ENCODE measurements at regions not wholly inside any gene's neighbourhood (a gene's known extent, or its start where the extent isn't known, plus 50 kb on each side); places are given as distances from the start of the nearest gene placed in this dataset.
"Not testable (repeated sequence)": the region's sequence is repeated elsewhere in the genome, so short reads cannot be mapped to it uniquely, and the experiment has no call there.

DNA sequence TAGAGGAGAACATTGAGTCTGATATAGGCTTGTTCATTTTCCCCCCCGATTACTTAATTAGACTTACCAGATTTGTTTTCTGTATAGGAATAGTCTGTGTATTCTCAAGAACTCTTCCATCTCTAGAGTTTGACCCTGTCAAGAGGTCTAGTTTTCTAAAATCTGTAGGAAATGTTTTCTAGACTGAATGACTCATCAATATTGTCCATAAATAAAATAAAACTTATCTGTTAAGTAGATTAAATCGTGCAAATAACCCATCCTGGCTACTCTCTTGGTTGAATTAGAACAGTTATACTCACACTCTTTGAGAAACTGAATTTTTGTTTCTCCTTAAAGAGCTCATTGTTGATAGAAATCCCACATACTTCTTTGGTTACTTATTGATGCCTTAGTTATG, 299.2 kb upstream of the CWC22 start:
- DNase-seq (ENCODE audit: low spot score) = no peak

DNA sequence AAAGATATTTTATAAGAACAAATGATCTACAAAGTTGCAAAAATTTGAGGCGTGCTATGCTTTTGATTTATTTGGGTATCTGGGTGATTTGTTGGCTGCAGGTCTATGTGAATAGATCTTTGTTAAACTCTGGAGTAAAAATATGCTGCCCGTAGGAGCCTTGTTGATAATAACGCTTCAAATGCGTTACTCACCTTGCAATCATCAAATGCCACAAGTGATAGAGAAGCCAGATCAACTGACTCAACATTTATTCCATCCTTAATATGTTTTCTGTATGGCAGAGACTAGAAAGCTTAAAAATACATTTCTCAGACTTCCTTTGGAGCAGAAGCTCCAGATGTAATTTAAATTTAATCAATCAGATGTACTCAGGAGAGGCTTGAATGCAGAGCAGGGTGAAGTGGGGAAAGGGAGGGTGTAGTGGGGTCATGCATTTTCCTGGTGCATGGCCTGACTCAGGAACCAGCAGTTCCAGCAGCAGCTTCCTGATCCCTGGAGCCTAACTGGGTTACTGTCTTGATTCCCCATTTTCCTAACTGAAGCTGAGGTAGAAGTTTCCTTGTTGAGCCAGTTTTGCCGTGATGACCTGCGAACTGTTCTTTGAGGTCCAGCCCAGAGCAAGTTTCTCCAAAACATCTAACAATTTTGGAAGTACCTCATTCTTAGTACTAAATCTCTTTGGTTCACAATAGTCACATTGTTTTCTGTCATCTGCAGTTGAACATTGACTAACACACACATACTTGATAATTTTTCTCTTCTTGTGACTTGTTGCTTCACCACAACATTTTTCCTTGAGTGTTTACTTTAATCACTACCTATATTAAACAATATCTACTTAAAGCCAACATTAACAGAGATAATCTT, 284.7 kb upstream of the CWC22 start:
- peak; percentile 25 for DNase-seq (ENCODE audit: low spot score)

DNA sequence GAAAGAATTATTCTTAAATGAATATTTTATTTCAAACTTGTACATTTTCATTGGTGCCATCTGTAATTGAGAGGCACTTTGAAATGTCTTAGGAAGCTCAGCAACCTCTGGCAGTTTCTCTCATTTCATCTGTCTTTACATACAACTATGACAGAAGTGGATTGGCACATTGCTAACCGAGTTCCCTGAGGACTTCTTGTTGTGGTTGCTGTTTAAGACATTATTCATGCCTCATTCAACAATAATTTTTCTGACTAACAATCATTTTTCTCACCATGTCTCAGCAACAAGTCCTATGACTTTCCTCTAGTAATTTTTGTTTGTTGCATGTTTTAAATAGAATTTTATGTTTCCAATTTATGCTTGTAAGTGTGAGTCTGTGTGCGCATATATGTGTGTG, 284.0 kb upstream of the CWC22 start:
- no peak for DNase-seq (ENCODE audit: low spot score)

DNA sequence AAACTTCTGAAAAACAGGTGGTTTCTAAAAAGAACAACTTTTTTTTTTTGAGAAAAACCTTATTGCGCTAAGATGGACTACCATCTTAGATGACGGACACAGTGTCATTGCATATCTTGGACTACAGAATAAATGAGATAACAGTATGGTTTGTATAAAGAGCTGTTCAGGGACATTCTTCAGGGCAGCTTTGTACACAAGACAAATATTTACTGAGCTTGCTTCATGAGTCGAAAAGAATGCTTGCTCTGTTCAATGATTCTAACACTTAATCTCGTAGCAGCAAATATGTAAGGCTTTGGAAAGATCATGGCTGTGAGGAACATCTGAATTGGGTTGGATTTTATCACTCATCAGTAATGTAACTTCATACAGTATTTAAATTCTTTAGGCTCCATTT, 282.5 kb upstream of the CWC22 start:
- DNase-seq (ENCODE audit: low spot score) = peak; percentile 16

DNA sequence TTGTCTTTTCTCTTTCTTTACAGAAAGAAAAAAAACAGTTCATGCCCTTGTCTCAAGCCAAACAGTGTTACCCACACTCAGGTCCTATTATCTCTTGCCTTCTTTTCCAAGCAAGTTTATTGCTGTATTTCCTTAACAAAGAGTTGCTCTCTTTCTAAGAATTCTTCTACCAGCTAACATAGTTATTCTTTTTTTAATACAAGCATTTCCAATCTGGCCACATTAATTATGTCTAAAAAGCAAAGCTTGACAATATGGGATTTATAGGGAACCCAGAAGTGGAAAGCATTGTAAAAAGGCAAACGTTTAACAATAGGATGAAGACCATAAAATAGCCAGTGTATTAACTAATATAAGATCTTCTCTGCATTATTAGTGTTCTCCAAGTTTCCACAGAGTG, 272.5 kb upstream of the CWC22 start:
- DNase-seq (ENCODE audit: low spot score) = no peak

DNA sequence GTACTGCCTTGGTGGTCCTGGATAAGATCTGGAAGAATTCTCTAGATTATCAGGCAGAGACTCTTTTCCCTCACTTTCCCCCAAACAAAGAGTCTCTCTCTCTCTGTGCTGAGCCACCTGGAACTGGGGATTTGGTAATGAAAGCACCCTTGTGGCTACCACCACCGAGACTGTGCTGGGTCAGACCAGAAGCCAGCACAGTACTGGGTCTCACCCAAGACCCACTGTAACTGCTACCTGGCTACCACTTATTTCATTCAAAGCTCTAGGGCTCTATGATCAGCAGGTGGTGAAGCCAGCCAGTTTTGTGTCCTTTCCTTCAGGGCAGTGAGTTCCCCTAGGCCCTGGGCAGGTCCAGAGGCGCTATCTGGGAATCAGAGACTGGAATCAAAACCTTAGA, 269.6 kb upstream of the CWC22 start:
- DNase-seq (ENCODE audit: low spot score) = no peak

DNA sequence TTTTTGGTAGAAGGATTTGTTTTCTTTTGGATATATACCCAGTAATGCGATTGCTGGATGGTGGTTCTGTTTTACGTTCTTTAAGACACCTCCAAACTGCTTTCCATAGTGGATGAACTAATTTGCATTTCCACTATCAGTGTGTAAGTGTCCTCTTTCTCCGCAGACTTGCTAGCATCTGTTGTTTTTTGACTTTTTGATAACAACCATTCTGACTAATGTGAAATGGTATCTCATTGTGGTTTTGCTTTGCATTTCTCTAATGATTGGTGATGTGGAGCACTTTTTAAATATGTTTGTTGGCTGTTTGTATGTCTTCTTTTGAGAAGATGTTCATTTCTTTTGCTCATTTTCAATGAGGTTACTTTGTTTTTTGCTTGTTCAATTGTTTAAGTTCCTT, 260.9 kb upstream of the CWC22 start:
- DNase-seq (ENCODE audit: low spot score) = no peak

DNA sequence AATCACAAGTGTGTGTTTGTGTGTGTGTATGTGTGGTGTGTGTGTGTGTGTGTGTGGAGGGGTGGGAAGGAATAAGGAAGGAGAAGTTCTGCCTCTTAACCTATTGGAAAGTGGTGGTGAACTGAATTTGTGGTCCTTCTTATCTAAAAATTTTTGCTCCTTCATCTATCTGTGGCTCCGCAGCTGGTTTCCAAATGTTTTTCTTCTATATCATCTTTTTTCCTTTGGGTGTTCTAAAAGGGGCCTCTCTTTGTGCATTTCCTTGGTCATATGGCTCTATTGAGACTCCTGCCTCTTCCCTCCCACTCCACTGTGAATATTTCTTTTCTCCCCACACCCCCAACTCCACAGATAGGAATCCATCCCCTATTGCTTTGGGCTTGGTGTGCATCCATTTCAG, 254.9 kb upstream of the CWC22 start:
- DNase-seq (ENCODE audit: low spot score) = no peak

DNA sequence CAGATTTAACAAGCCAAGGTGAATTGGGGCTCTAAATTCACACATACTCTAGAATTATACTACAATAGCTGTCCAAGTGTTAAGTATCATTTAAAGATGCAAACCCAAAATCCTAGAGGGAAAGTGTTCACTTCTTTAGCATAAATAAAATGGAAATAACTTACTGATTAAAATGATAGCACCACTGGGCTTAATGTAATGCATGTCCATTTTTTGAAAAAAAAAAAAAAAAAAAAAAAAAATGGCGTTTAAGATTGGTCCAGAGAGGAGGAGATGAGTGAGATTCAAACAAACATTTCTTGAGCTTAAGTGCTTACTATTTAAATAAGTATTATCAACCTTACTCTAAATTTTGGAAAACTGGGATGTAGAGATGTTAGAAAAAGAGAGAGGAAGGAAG, 251.5 kb upstream of the CWC22 start:
- DNase-seq (ENCODE audit: low spot score) = no peak

DNA sequence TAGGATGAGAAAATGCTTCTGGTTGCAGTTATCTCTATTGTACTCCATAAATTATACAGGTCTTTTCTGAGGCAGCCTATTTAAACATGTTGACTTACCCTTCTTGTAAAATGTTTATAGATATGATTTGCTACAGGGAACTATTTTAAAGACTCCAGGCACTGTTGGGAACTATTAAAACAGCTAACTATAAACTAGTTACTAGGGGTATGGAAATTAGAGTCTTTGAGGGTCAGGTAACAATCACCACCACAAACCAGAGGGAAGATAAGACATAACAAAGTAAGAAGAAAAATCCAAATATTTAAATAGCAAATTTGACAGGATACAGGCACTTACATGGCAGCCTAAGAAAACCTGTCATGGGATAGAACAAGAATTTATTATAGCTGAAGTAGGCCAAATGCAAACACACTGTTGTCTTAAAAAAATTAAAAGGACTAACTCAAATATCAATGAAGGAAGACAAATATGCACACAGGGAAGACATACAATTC, 251.0 kb upstream of the CWC22 start:
- DNase-seq (ENCODE audit: low spot score) = peak; percentile 36

DNA sequence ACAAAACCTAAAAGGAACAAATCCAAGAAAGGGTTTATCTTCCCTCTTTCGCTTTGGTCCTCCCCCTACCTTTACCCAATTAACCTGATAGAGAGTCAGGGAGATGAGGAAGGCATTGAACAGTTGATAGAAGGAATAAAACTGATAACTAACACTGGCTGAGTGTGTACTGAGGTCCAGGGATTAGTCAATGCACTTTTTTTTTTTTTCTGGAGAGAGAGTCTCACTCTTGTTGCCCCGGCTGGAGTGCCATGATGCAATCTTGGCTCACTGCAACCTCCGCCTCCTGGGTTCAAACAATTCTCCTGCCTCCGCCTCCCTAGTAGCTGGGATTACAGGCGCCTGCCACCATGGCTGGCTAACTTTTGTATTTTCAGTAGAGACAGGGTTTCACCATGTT, 250.2 kb upstream of the CWC22 start:
- DNase-seq (ENCODE audit: low spot score) = no peak

DNA sequence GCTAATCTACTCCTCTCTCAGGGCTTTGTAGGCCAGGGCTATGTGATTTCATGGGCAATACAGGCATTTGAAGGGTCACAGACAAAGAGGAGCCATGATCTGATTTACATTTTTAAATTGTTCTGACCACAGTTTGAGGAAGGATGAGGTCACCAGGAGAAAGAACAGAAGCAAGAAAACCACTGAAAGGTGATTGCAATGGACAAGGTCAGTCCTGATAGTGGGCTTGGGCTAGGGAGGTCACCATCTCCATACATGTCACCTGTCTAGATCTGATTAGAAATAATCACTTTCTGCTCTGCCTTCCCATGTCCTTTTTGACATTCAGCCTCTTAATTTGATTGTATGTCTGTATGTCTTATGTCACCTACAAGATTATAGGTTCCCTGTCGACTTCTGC, 248.9 kb upstream of the CWC22 start:
- DNase-seq (ENCODE audit: low spot score) = no peak

DNA sequence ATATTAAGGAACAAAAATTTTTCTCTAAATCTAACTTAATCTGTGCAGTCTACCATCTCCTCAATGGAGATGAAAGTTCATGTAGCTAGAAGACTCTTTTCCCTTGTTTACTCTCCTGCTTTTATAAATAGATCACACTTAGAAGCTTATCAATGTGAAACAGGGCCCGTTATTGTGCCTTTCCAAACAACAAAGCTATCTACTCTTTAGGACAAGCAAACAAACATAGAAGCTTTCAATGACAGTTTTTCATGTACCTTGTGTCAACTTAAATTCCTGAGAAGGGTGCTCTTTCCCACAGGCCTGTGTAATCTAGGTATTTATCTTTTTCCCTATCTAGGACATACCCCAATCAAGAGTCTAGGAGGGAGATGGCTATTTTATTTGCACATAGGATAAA, 247.8 kb upstream of the CWC22 start:
- no peak for DNase-seq (ENCODE audit: low spot score)

DNA sequence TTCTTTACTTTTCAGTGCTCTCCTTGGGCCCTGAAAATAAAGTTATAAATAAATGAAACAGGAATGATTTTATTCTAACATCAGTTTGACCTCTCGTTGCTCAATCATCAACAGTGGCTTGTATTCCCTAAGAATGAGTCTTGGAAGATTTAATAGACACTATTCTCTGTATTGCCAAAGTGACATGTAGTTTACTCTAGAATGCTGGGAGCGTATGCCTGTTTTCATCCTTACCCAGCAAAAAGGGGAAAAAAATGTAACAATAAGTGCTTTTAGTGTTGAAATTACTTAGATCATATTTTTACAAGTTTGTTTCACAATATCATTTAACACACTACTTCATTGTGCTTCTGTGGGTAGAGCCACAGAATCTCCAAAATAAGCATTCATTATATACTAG, 240.6 kb upstream of the CWC22 start:
- DNase-seq (ENCODE audit: low spot score) = no peak

DNA sequence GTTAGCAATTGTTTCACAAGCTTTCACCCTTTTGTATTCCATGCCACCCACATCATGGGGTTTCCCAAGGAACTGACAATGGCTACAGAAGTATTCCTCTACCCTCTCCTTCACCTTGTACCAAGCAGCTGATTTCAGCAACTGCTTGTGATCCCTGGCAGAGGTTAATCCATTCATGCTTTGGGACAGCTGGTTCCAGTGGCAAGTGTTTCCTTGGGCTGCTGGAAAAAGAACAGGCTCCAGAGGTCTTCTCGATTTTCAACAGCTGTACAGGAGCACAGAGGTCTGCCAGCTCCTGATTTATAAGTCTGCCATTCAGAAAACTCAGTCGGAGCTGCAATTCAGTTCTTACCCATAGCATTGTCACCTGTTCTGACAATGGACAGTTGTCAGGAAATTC, 239.2 kb upstream of the CWC22 start:
- no peak for DNase-seq (ENCODE audit: low spot score)

DNA sequence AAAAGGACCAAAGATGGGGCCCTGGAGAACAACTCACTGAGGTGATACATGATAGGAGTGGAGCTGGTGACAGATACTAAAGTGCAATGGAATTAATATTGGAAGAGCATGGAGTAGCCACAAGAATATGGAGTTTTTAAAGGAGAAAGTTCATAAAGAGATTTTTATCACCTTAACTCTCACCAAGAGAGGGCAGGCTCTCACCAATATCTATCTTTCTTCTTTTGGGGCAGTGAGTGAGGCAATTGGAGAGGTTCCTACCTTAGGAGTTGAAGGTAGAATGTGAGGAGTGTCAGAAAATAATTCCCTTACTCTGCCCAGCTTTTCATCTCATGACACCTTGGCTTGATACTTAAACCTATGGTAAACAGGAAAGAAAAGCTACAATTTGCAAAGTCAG, 233.7 kb upstream of the CWC22 start:
- DNase-seq (ENCODE audit: low spot score) = peak; percentile 45

DNA sequence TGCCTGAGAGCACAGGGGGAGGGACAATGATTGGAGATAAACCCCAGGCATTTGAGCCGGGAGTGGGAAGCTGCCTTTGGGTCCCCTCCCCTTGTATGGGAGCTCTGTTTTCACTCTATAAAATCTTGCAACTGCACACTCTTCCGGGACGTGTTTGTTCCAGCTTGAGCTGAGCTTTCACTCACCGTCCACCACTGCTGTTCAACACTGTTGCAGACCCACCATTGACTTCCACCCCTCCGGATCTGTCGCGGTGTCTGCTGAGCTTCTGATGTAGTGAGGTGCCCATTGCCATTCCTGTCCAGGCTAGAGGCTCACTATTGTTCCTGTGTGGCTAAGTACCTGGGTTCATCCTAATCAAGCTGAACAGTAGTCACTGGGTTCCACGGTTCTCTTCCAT, 231.6 kb upstream of the CWC22 start:
- DNase-seq (ENCODE audit: low spot score) = no peak

DNA sequence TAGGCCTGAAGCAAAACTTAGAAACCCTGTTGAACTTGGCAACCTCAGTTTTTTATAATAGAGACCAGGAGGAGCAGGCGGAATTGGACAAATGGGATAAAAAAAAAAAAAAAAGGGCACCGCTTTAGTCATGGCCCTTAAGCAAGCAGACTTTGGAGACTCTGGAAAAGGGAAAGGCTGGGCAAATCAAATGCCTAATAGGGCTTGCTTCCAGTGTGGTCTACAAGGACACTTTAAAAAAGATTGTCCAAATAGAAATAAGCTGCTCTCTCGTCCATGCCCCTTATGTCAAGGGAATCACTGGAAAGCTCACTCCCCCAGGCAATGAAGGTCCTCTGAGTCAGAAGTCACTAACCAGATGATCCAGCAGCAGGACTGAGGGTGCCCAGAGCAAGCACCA, 229.0 kb upstream of the CWC22 start:
- not testable (repeated sequence) for DNase-seq (ENCODE audit: low spot score)

DNA sequence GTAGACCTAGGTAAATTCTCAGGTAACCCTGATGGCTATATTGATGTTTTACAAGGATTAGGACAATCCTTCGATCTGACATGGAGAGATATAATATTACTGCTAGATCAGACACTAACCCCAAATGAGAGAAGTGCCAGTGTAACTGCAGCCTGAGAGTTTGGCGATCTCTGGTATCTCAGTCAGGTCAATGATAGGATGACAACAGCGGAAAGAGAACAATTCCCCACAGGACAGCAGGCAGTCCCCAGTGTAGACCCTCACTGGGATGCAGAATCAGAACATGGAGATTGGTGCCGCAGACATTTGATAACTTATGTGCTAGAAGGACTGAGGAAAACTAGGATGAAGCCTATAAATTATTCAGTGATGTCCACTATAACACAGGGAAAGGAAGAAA, 228.4 kb upstream of the CWC22 start:
- not testable (repeated sequence) for DNase-seq (ENCODE audit: low spot score)

DNA sequence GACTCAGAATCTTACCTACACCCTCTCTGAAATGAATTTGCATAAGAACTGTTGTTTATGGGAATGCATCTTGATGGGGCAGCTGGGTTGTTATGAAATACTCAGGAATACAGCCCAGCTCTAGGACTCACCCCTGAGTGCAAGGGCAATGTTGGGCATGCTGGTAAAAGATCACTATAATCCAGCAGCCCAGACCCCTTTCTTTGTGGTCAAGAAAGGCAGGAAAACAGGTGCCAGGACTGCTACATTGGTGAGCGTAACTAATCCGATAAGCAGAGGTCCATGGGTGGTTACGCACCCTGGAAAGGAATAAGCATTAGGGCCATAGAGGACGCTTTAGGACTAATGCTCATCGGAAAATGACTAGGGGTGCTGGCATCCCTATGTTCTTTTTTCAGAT, 227.9 kb upstream of the CWC22 start:
- not testable (repeated sequence) for DNase-seq (ENCODE audit: low spot score)

DNA sequence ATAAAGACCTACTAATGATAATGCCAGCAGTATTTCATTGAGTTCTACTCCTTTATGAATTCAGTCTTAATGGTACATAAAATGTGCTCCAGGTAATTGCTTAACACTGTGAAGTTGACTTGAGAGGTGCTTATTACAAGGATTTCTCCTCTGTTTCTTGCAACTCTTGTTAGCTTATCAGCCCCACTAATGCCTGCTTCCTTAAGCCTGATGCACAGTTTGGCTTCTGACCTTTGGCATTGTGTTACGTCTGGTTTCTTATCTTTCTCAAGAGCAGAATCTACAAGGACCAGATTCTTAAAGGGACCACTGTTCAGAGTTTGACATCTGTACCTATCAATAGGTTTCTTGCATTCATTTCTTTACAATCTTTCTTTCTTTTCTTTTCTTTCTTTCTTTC, 223.9 kb upstream of the CWC22 start:
- no peak for DNase-seq (ENCODE audit: low spot score)

DNA sequence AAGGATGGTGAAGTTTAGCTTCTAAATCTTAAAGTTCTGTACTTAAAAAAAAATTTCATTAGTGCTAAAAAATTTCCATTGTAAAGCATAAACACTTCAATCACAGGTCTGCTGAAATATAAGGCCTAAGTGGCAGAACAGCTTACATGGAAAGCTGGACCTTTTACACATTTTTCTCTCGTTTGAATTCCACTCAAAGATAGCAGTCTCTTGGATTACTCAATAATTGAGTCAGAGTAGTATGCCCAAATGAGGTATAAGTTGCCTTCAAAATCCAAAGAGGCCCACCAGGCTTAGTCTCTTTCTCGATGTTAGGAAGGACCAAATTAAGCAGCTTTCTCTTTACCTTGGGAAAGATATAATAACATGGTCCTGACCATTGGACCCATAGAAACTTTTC, 220.4 kb upstream of the CWC22 start:
- DNase-seq (ENCODE audit: low spot score) = no peak

DNA sequence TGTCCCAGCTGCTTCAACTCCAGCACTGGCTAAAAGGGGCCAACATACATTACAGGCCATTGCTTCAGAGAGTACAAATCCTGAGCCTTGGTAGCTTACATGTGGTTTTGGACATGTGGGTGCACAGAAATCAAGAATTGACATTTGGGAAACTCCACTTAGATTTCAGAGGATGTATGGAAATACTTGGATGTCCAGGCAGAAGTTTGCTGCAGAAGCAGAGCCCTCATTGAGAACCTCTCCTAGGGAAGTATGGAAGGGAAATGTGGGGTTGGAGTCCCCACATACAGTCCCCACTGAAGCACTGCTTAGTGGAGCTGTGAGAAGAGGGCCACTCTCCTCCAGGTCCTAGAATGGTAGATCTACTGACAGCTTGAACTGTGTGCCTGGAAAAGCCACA, 218.0 kb upstream of the CWC22 start:
- no peak for DNase-seq (ENCODE audit: low spot score)

DNA sequence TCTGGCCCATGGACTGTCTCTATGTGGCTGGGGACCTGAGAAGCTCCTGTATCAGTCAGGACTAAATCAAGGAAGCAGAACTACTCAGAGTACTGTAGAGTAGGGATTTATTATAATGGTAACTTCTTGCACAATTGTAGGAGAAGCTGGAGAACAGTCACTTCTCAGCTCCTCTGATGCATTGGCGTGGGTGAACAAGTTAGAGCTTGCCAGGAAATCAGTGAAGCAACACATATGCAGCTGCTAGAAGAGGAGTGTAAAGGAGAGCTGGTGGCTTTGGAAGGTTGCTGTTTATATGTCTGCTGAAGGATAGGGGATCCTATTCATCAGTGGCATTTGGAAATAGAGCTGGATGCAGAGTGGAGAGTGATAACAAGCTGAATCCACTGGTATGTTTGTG, 215.5 kb upstream of the CWC22 start:
- DNase-seq (ENCODE audit: low spot score) = no peak

Measured in HT-29 (cell line).